B cell (primary cell): ENCODE measurements at regions not wholly inside any gene's neighbourhood (a gene's known extent, or its start where the extent isn't known, plus 50 kb on each side); places are given as distances from the start of the nearest gene placed in this dataset.

Experiments used
- ATAC-seq: fragments of 200-7000 bp; cut with Tn5 transposase; one replicate; pipeline ENCODE4 v1.10.0; 2021; ENCODE audit warnings: low read depth, mild to moderate bottlenecking, moderate number of reproducible peaks, moderate library complexity
- CTCF ChIA-PET: fragments of 350-600 bp; sonication (Branson Sonifier 250); formaldehyde crosslinking; loops from one replicate; lab custom pipeline; 2021; ENCODE audit warnings: antibody characterized with exemption, inconsistent platforms; lab: Charles Lee
- POLR2A ChIA-PET: fragments of 350-600 bp; sonication (Branson Sonifier 250); formaldehyde crosslinking; loops from one replicate; lab custom pipeline; 2021; ENCODE audit warnings: antibody characterized with exemption; lab: Charles Lee
- DNase-seq: peaks from one replicate; pipeline ENCODE4 v3.0.0; 2013
- H2AFZ ChIP-seq: 2 replicates; pipeline ENCODE4 v1.6.1; 2012; ENCODE audit warnings: mild to moderate bottlenecking, low read depth, low read length; ENCODE audit not compliant: insufficient read depth, poor library complexity, severe bottlenecking
- H3K27ac ChIP-seq, 2 donors: 1 replicate in 1 of 2; 2 replicates in 1 of 2; pipeline ENCODE4 v1.5.1; 2012 to 2013; ENCODE audit warnings: low read length in 2 of 2, mild to moderate bottlenecking in 2 of 2, moderate library complexity in 1 of 2
- H3K27me3 ChIP-seq, 4 experiments: fragments of 200-600 bp in 1 of 4; sonication (generic) in 1 of 4; replicated peaks in 1 of 4; 1 replicate in 2 of 4; 2 replicates in 2 of 4; pipeline versions ENCODE4 v1.6.1 to v1.7.0; 2013 to 2016; ENCODE audit warnings: low read length in 3 of 4, mild to moderate bottlenecking in 2 of 4, mixed read lengths in 1 of 4, moderate library complexity in 1 of 4; ENCODE audit not compliant: insufficient read depth in 4 of 4, control insufficient read depth in 3 of 4; ENCODE audit errors: control extremely low read depth in 1 of 4
- H3K36me3 ChIP-seq, 2 experiments: replicated peaks in 1 of 2; 1 replicate in 1 of 2; 2 replicates in 1 of 2; pipeline versions ENCODE4 v1.6.1 to v1.7.1; 2013; ENCODE audit warnings: low read length in 1 of 2; ENCODE audit not compliant: insufficient read depth in 2 of 2, control insufficient read depth in 1 of 2; ENCODE audit errors: control extremely low read depth in 1 of 2, extremely low read depth in 1 of 2
- H3K4me1 ChIP-seq, 2 donors: fragments of 200-600 bp in 1 of 2; sonication (generic) in 1 of 2; 1 replicate in 1 of 2; 2 replicates in 1 of 2; pipeline versions ENCODE4 v1.5.1 to v1.6.1; 2013 to 2017; ENCODE audit warnings: low read length in 2 of 2; ENCODE audit not compliant: control insufficient read depth in 2 of 2, insufficient read depth in 2 of 2
- H3K4me2 ChIP-seq: replicated peaks from 2 replicates; pipeline ENCODE3; 2012; ENCODE audit warnings: mild to moderate bottlenecking, low read depth, low read length; ENCODE audit not compliant: poor library complexity, severe bottlenecking
- H3K4me3 ChIP-seq, 5 experiments: fragments of 200-600 bp in 1 of 5; sonication (generic) in 1 of 5; 1 replicate in 3 of 5; 2 replicates in 2 of 5; pipeline versions ENCODE4 v1.5.1 to v1.7.0; 2011 to 2016; ENCODE audit warnings: low read length in 4 of 5, mild to moderate bottlenecking in 4 of 5, low read depth in 2 of 5, control low read depth in 1 of 5, moderate library complexity in 1 of 5; ENCODE audit not compliant: insufficient read depth in 1 of 5; ENCODE audit errors: control extremely low read depth in 1 of 5, extremely low read depth in 1 of 5
- H3K79me2 ChIP-seq: fragments of 200-600 bp; sonication (generic); one replicate; pipeline ENCODE4 v1.6.0; 2016; ENCODE audit warnings: low read length; ENCODE audit not compliant: control insufficient read depth, insufficient read depth
- H3K9ac ChIP-seq: fragments of 200-600 bp; sonication (generic); 2 replicates; pipeline ENCODE4 v1.6.1; 2017; ENCODE audit warnings: mild to moderate bottlenecking, low read length, moderate library complexity
- H3K9me3 ChIP-seq, 3 donors: one replicate each; pipeline versions ENCODE4 v1.6.1 to v1.7.1; 2013; ENCODE audit warnings: low read length in 2 of 3; ENCODE audit not compliant: control insufficient read depth in 2 of 3, insufficient read depth in 1 of 3; ENCODE audit errors: control extremely low read depth in 1 of 3
- H4K20me1 ChIP-seq: 2 replicates; pipeline ENCODE4 v1.6.0; 2012; ENCODE audit warnings: mild to moderate bottlenecking, low read length; ENCODE audit not compliant: insufficient read depth, control insufficient read depth, poor library complexity, severe bottlenecking
- H3K27ac Mint-ChIP-seq: one replicate; pipeline ENCODE4 v1.8.0; 2021; ENCODE audit warnings: mixed read lengths
- H3K27me3 Mint-ChIP-seq: one replicate; pipeline ENCODE4 v1.8.0; 2021; ENCODE audit warnings: mixed read lengths
- H3K4me1 Mint-ChIP-seq: one replicate; pipeline ENCODE4 v1.8.0; 2021; ENCODE audit warnings: mixed read lengths
- H3K4me3 Mint-ChIP-seq: one replicate; pipeline ENCODE4 v1.8.0; 2021; ENCODE audit warnings: mixed read lengths
- H3K9me3 Mint-ChIP-seq: one replicate; pipeline ENCODE4 v1.8.0; 2022; ENCODE audit warnings: mixed read lengths; ENCODE audit not compliant: insufficient read depth
- EZH2 ChIP-seq: IDR thresholded peaks from 2 replicates; pipeline ENCODE4 v1.6.1; 2012; ENCODE audit warnings: borderline replicate concordance, low read depth, mild to moderate bottlenecking, moderate library complexity, low read length; ENCODE audit not compliant: insufficient read depth, poor library complexity, severe bottlenecking
- WGBS: methylation state at CpG from one replicate; pipeline ENCODE4 v1.1.5; 2013; ENCODE audit warnings: missing lambda C conversion rate; ENCODE audit not compliant: insufficient coverage; 5-methylcytosine and 5-hydroxymethylcytosine counted together
- intact Hi-C: fragments of 100-400 bp; cut with micrococcal nuclease; formaldehyde crosslinking; loops from one replicate; pipeline ENCODE4 v1.10.0; 2022
- TF ChIP-seq, protein P1 (sequence below): fragments of 200-600 bp; IDR thresholded peaks from one replicate; pipeline ENCODE4 v1.8.0; 2022; ENCODE audit warnings: antibody characterized with exemption, mild to moderate bottlenecking

DNA sequence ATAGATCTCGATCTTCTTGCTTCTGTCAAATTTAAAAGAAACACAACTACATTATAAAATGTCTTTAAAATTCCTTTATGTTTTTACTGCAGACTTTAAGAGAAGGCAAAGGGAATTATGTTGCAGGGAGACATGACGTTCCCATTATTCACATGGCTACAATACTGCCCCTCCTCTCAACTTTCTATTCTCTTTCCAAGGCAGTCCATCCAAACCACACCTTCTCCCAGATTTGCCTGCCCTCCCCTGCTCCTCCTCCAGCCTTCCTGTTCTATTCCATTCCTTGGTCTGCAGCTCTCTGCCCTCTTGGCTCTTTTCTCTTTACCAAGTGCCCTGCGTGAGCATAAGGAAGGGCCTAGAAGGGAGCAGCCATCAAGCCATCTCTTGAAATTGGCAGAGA, 61.3 kb downstream of the NABP1 start:
- no peak for ATAC-seq
- Histone ChIP-seq H3K9ac (no peak overlapping the region), H3K9me3 (no peaks in the 10 kb centered on the region), H2AFZ (no peak overlapping the region), H3K79me2 (no peaks in the 10 kb centered on the region), H3K4me2 (no peak overlapping the region), H3K4me3 (no peak overlapping the region), H3K36me3 (no peaks in the 10 kb centered on the region), H4K20me1 (no peaks in the 10 kb centered on the region), H3K27me3 (no peaks in the 10 kb centered on the region), H3K27ac (no peak overlapping the region), H3K4me1 (no peaks in the 10 kb centered on the region)
- Mint-ChIP-seq H3K9me3 (no peaks in the 10 kb centered on the region), H3K4me1 (no peaks in the 10 kb centered on the region), H3K27me3 (peaks cover 3% of the 10 kb centered on the region), H3K27ac (no peak overlapping the region), H3K4me3 (no peak overlapping the region)
- TF ChIP-seq EZH2 = no peak
- TF ChIP-seq, protein P1, sequence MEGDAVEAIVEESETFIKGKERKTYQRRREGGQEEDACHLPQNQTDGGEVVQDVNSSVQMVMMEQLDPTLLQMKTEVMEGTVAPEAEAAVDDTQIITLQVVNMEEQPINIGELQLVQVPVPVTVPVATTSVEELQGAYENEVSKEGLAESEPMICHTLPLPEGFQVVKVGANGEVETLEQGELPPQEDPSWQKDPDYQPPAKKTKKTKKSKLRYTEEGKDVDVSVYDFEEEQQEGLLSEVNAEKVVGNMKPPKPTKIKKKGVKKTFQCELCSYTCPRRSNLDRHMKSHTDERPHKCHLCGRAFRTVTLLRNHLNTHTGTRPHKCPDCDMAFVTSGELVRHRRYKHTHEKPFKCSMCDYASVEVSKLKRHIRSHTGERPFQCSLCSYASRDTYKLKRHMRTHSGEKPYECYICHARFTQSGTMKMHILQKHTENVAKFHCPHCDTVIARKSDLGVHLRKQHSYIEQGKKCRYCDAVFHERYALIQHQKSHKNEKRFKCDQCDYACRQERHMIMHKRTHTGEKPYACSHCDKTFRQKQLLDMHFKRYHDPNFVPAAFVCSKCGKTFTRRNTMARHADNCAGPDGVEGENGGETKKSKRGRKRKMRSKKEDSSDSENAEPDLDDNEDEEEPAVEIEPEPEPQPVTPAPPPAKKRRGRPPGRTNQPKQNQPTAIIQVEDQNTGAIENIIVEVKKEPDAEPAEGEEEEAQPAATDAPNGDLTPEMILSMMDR = no peak
- intact Hi-C loops = no loop called here
- ChIA-PET CTCF (no interaction called here), POLR2A (no interaction called here)
- no CpG with 5 or more reads among the region's 3 CpGs for WGBS
- no peak for DNase-seq

DNA sequence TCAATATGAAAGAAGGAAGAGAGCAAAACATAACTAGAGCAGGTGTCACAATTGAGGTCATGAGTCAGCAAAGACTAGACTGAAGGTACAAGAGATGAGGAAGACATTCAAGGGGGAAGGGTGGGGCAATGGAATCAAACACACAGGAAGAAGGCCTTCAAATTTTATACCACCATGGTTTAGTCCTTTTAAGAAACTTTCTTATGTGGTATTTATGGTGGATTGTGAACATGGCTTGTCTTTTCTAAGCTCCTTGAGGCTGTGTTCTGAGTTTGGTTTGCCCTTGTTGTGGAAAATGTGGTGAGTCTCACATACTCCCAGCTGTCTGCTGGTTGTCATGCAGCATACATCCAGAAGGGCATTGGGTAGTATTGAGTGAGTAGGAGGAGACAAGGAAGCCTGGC, 62.1 kb downstream of the NABP1 start:
- H3K27ac Mint-ChIP-seq = no peak overlapping the region

More for the DNA sequence above, 62.1 kb downstream of the NABP1 start:
- Histone ChIP-seq H3K27ac (no peak overlapping the region), H3K79me2 (no peaks in the 10 kb centered on the region), H3K4me1 (no peaks in the 10 kb centered on the region), H3K27me3 (no peaks in the 10 kb centered on the region), H3K9ac (no peak overlapping the region), H4K20me1 (no peaks in the 10 kb centered on the region), H3K4me3 (no peak overlapping the region), H3K9me3 (no peaks in the 10 kb centered on the region), H3K4me2 (no peak overlapping the region), H3K36me3 (no peaks in the 10 kb centered on the region), H2AFZ (no peak overlapping the region)
- no peaks in the 10 kb centered on the region for H3K9me3 Mint-ChIP-seq
- ChIA-PET CTCF (no interaction called here), POLR2A (no interaction called here)
- no peak for DNase-seq
- no peak overlapping the region for H3K4me3 Mint-ChIP-seq
- H3K27me3 Mint-ChIP-seq = peaks cover 3% of the 10 kb centered on the region
- TF ChIP-seq, protein P1 = no peak
- no peak for TF ChIP-seq EZH2
- H3K4me1 Mint-ChIP-seq = no peaks in the 10 kb centered on the region
- ATAC-seq = no peak
- intact Hi-C loops = no loop called here
